ENCODE measurements at regions not wholly inside any gene's neighbourhood (a gene's known extent, or its start where the extent isn't known, plus 50 kb on each side); places are given as distances from the start of the nearest gene placed in this dataset.
"Not testable (repeated sequence)": the region's sequence is repeated elsewhere in the genome, so short reads cannot be mapped to it uniquely, and the experiment has no call there.

DNA sequence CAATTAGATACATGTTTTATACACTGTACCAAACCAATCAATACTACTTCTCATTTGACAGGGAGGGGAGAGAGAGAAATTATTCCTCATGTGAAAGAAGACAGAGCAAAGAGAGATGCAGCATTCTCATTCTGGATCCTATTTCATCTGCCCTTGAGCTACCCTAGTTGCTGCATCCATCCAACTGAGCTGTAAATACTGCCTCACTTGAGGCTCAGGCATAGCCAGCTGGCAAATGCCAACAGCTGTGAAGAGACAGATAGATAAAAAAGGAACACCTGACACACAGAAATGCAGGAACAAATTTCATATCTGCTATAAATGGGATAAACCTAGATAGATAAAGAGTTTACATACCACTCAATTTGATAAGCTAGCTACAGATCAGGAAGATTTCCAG is 684.1 kb downstream of the CDY1 start:
- TF ChIP-seq CTCF (IDR thresholded peaks at IDR 0.05; ENCODE audit: borderline replicate concordance, extremely low read depth, low read length, poor library complexity, severe bottlenecking); EZH2 (IDR thresholded peaks at IDR 0.05; ENCODE audit: borderline replicate concordance, low read depth, low read length, severe bottlenecking): not testable (repeated sequence)
